DMS153 (cell line): ENCODE measurements at regions not wholly inside any gene's neighbourhood (a gene's known extent, or its start where the extent isn't known, plus 50 kb on each side); places are given as distances from the start of the nearest gene placed in this dataset.
"Not testable (repeated sequence)": the region's sequence is repeated elsewhere in the genome, so short reads cannot be mapped to it uniquely, and the experiment has no call there.

ENCODE experiments used
- DNase-seq: peaks from one replicate; lab custom pipeline; 2025; lab: John Stamatoyannopoulos, UW

DNA sequence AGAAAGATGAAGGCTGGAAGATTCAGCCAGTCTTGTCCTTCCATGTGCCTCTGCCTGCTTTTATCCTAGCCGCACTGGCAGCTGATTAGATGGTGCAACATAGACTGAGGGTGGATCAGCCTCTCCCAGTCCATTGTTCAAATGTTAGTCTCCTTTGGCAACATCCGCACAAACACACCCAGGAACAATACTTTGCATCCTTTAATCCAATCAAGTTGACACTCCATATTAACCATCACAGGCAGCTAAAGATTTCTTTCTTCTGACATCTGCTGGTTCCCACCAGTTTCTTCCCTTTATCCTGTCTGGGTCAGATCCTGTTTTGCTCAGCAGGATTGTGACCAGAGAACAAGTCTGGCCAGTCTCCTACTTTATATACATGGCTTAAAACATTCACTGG lies 276.5 kb upstream of the TYRP1 start:
- DNase-seq = no peak

DNA sequence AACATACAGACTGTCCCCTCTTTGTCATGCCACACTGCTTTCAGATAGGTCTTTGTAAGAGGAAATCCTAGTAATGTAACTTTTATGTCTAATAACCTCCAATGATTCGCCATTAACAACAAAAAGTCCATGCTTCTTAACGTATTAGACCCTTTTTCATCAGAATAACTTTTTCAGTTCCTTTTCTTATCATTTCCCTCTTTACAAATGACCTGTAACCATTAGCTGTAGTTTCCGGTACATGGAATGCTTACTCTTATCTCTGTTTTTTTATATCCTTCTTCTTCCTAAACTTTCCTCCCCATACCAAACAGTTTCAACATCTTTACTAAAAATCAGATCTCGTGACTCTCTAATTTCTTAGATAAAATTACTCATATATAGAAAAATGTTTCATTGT lies 268.9 kb upstream of the TYRP1 start:
- DNase-seq = no peak

DNA sequence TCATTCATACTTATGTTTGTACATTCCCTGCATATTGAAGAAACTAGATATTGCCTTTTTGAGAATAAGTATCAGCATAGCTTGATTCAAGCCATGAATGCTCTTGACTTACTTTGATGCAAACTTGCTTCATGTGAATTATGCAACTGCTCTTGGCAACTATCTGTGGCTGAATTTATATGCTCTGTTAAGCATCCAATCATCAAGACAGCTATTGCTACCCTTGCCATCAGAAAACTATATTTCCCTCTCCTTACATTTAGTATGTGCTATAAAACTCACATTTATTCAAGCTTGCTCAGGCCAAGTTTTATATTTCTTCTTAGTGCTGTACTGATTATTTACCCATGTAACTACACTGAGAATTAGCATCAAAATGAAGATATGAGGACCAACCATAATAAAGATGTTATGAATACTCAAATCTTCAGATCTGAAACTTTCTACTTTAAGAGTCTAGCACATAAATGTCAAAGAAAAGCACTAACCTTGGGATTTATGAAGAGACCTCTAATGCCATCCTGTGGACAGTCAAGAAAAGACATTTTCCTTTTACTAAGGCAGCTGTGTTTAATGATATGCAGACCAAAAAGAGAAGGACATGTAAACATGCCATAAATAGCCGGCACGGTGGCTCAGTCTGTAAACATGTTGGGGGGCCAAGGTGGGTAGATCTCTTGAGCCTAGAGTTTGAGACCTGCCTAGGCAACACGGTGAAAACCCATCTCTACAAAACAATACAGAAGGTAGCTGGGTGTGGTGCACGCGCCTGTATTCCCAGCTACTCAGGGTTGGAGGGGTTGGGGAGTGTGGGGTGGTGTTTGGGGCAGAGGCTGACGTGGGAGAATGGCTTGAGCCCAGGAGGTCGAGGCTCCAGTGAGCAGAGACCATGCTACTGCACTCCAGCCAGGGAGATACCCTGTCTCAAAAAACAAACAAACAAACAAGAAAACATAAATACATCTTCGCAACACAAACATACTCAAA lies 267.0 kb upstream of the TYRP1 start:
- DNase-seq = peak; percentile 16

DNA sequence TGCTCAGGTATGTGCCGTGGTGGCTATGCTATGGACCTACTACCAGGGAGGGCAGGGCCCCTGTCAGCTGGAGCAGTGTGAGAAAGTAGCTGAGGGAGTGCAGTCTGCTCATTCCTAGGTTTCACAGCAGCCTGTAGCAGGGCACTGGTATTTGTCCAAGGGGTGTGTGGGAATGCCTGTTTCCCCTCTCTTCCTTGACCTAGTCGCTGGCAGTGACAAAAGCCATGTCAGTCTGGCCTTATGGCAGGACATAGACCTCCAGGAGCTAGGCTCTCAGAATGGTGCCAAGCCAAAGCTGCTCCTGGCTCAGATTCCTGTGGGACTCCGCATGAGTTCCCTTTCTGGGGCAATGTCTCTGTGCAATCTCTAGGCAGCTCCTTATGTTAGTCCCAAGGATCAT lies 253.9 kb upstream of the TYRP1 start:
- no peak for DNase-seq

DNA sequence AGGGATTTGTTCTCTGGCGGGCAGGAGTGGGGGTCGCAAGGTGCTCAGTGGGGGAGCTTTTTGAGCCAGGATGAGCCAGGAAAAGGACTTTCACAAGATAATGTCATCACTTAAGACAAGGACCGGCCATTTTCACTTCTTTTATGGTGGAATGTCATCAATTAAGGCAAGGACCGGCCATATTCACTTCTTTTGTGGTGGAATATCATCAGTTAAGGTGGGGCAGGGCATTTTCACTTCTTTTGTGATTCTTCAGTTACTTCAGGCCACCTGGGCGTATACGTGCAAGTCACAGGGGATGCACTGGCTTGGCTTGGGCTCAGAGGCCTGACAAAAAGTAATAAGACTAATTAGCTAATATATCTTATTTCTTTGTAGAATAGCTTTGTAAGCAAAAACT lies 252.1 kb upstream of the TYRP1 start:
- not testable (repeated sequence) for DNase-seq

DNA sequence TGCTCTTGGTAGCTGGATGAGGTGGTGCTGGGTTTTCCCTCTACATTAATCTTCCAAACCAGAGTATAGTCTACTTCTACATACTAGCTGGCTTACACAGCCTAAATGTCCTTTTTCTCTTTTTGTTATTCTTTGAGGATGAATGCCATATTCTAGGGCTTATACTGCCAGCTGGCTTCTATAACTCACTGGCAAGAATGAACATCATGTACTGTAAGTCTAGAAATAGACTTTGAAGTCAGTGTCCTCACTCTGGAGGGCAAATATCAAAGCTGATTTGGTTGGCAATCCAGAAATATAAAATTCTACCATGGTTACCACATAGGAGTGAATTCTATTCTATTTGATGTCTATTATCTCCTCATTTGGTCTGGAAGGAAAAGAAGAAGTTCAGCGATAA lies 251.7 kb upstream of the TYRP1 start:
- no peak for DNase-seq

DNA sequence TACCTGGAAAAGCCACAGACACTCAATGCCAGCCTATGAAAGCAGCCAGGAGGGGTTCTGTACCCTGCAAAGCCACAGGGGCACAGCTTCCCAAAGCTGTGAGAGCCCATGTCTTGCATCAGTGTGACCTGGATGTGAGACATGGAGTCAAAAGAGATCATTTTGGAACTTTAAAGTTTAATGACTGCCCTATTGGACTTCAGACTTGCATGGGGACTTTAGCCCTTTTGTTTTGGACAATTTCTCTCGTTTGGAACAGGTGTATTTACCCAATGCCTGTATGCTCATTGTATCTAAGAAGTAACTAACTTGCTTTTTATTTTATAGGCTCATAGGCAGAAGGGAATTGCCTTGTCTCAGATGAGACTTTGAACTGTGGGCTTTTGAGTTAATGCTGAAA lies 244.9 kb upstream of the TYRP1 start:
- no peak for DNase-seq

DNA sequence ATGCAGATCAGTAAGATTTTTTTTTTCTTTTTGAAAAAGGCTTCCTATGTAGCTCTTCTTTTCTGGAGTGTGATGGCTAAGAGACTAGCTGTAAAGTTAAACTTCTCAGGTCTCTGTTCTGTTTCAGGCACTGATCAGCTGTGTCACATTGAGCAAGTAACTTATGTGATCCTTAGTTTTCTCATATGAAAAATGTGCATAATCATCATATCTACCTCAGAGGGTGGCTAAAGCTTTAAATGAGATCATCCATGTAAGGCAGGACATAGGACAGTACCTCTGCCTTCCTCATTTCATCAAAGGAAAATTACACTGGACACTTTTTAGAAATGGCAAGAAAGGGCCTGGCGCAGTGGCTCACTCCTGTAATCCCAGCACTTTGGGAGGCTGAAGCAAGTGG lies 235.9 kb upstream of the TYRP1 start:
- no peak for DNase-seq

DNA sequence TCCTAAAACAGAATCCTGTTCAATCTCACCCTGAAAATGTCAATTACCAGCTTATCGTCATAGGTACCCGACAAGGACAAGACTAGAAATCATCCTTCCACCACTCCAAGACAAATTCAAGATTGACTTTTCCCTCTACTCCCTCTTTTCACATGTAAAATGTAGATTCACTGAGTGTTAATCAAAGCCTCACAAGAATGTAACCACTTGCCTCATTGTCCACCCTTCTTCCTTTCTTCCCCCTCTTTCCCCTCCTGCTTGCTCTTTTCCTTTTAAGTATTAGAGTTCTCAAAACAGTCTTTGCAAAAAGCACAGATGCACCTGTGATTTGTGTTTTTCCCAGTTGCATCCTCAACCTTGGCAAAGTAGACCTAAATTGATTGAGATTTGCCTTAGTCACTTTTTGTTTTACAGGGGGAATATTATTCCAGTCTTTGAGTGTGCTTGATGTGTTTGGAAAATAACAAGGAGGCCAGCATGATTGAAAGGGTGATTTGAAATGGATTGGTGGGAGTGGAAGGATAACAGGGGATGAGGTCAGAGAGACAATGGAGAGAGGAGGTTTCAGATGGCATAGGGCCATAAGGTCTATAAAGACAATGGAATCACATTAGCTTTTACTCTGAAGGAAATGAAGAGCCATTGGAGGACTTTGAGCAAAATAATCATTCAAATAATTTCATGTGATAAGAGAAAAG lies 231.3 kb upstream of the TYRP1 start:
- DNase-seq = no peak

DNA sequence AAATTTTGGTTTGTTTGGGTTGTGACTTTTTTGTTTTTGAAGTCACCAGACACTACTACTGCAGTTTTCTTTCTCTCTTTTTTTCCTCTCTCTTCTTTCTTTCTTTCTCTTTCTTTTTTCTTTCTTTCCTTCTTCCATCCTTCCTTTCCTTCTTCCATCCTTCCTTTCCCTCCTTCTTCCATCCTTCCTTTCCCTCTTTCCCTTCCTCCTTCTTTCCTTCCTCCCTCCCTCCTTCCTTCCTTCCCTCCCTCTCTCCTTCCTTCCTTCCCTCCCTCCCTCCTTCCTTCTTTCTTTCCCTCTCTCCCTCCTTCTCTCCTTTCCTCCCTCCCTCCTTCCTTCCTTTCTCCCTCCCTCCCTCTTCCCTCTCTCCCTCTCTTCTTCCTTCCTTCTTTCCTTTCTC lies 230.3 kb upstream of the TYRP1 start:
- DNase-seq = no peak

DNA sequence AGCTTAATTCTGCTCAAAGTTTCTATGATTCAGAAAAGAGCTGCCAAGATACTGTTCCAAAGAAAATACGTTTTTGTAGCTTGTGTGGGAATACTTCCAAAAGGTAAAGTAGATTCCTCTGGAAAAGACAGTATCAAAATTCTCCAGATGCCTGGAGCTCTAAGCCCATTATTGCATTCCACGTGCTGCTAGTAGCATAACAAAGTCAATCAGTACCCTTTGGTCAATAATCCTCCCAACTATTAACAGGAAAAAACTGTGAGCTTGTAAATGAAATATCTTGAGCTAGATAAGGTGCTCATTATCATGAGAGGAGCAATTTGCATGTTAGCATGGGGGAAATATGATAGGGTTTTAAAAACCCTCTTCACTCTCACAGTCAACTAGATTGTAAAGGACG lies 229.5 kb upstream of the TYRP1 start:
- DNase-seq = no peak

DNA sequence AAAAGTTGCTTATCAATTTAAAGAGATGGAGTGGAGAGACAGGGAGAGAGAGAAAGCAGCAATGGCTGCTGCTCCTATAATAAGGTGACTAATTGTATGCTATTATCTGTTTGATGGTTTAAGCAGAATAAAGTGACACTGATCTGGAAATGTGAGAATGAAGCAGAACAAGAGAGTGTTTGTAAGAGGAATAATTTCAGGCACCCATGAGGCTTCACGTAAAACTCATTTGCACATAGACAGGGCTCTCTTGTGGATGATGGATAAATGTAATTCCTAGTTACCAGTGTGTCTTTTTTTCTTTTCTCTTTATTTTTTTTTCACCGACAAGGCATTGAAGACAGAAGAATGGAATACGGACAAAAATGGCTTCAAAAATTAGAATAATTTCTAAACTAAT lies 228.8 kb upstream of the TYRP1 start:
- DNase-seq = no peak

DNA sequence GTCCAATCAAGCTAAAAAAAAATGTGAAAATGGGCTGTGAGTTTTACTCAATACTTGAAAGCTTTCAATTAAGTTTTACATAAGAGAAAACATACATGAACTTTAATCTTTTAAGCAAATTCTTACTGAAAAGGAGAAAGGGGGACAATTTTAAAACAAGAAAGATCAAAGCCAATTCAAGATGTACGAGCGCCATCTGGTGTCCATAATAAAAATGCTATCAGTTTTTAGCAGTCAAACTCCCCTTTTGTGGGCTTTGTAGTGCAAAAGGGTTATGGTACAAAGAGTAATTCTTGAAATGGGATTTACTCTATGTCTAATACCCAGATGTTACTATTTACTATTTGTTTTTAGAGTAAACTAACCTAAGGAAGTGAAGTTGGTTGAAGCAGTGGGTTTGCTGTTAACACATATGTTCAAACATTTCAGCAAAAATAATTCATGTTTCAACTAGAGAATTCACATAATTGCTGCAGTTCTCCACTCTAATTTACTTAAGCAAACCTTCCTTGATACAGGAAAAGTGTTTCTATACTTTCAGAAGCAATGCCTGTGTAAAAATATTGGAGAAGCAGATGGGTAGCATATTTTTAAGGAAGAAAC lies 228.2 kb upstream of the TYRP1 start:
- DNase-seq = no peak

DNA sequence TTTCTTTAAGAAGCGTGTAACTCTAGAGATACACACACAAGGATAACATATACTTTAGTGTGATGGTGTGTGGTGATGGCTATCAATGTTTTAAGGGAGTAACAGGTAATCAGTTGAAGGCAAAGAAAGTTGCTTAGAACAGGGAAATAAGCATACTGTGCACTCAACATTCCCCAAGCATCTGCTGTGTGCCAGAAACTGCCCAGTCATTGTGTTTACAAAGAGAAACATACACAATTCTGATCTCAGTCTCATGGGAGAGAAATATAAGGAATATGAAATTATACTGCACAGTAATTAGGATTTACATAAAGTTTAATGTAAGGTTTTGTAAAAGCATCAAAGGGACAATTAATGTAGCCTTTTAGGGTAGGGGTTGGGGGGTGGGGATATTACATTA lies 224.1 kb upstream of the TYRP1 start:
- DNase-seq = no peak

DNA sequence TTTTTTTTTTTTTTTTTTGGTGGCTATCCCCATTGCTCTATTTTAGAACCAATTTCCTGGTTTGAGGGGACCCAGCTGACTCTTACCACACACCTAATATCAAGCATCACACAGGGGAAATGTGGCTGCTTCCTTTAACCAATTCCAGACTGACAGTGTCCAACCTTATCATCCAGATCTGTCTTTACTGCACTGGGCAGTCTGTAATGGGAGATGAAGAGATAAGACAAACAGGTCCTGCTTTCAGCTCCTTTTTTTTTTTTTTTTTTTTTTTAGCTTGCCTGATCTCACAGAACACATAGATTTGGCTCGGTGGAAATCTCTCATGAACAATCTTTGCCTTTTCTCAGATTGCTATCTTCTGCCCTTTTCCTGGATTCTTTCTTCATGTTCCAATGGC lies 198.8 kb upstream of the TYRP1 start:
- no peak for DNase-seq

DNA sequence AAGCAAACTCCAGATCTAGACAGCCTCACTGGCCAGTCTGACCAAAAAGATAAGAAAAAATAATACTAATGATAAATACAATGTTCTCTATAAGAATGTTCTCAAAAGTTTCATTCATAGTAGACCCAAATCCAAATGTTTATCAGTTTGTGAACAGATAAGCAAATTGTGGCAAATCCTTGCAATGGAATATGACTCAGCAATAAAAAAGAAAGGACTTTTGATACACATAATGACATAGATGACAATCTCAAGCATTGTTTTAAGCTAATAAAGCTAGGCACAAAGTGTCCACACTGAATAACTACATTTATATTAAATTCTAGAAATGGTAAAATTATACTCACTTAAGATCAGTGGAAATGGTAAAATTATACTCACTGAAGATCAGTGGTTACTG lies 195.4 kb upstream of the TYRP1 start:
- no peak for DNase-seq

DNA sequence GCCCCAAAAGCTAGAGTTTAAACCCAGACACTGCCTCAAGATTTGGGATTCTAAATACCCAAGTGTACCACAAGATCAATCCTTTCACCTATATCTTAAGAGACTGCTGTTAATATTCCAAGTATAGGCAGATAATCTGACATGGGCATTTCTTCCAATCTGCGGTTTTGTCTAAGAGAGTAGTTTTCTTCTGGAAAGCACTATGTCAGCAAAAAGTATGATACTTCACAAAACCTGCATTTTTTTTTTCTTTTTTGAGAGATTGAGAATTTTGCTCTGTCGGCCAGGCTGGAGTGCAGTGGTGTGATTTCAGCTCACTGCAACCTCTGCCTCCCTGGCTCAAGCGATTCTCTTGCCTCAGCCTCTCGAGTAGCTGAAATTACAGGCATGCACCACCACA lies 190.7 kb upstream of the TYRP1 start:
- no peak for DNase-seq

DNA sequence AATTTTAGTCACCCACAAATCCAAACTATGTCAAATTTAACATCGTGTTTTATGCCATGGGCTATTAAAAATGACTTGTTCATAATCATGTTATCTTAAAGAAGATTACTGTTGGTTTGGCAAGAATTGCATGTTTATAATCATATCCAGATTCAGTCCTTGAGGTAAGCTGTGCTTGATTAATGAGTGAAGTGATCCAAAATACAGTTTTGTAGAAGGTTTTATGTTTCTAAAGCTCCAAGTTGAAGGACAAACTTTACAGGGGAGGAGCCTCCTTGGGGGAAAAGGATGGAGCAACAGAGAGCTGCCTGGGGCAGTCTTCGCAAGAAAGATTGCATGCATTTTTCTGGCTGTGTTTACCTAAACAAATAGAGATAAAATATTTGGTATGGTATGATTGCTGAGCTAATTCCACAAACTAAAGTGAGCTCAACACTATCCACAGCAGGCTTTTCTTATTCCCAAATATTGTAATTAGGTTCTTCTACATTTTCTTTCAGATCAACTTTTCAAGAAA lies 189.5 kb upstream of the TYRP1 start:
- no peak for DNase-seq

DNA sequence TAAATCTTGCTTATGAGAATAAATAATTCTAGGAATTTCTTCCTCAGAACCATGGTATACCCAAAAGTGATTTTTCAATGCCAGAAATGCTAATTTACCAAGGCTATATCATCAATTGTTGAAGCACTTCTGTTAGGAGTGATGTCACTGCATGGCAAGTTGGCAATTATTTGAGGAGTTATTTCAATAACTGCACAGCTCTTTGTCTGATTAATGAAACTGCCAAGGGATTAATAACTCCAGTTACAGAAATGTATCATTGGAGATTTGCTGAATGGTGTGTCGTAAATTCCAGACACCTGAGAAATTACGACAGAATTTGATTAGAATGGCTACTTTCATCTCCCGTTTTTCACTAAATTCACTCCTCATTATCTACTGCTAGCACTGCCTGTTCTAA lies 182.6 kb upstream of the TYRP1 start:
- DNase-seq = no peak

DNA sequence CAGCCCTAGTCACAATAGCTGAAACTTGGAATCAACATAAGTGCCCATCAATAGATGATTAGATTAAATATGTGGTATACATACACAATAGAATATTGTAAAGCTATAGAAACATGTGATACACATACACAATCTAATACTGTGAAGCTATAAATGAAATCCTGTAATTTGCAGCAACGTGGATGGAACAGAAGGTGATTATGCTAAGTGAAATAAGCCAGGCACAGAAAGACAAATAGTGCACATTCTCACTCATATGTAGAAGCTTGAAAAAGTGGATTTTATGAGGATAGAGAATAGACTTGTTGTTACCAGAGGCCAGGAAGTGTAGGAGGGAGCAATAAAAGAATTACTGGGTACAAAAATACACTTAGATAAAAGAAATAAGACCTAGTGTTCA lies 181.5 kb upstream of the TYRP1 start:
- no peak for DNase-seq

DNA sequence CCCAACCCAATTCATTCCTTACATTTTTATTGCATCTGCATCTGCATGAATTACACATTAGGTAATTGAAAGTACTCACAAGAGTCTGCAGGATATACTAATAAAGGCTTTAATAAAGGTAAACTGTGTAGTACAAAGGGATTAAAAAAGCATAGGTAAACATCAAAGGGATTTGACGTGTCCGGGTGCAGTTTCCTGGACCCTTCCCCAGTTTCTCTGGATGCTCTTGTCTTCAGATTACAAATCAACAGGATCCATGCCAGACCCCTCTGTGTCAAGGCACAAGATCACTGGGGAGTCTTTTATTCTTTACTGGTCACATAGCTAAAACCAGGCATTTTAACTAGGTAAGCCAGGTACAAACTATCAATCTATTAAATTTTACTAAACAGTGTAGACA lies 177.2 kb upstream of the TYRP1 start:
- no peak for DNase-seq

DNA sequence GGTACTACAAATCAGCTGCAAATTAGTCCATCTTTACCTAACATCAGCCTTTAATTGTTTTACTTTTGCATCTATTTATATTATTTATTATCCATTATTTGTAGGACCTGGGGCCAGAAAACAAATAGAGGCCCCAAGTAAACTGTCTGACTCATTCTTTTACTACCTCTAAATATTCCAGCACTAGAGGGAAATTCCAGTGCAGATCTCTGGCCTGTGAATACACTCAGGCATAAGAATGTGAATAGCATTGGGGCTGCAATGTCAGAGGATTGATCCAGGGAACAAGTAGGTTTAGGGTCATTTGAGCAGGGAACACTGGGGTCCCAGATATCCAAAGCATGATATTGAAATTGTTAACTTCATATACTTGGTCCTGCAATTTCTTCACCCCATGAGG lies 176.6 kb upstream of the TYRP1 start:
- DNase-seq = no peak
